DND-41 (cell line): ENCODE measurements at regions not wholly inside any gene's neighbourhood (a gene's known extent, or its start where the extent isn't known, plus 50 kb on each side); places are given as distances from the start of the nearest gene placed in this dataset.

Experiments used
- EZH2 ChIP-seq: IDR thresholded peaks from 3 replicates; pipeline ENCODE4 v1.6.1; 2012; ENCODE audit warnings: borderline replicate concordance, low read depth, mild to moderate bottlenecking, moderate library complexity, low read length, inconsistent platforms; ENCODE audit not compliant: severe bottlenecking
- TF ChIP-seq, protein P1 (sequence below): IDR thresholded peaks from 2 replicates; pipeline ENCODE4 v1.5.1; 2012; ENCODE audit warnings: borderline replicate concordance, low read length, moderate library complexity, mild to moderate bottlenecking; ENCODE audit not compliant: poor library complexity, severe bottlenecking; ENCODE audit errors: extremely low read depth

DNA sequence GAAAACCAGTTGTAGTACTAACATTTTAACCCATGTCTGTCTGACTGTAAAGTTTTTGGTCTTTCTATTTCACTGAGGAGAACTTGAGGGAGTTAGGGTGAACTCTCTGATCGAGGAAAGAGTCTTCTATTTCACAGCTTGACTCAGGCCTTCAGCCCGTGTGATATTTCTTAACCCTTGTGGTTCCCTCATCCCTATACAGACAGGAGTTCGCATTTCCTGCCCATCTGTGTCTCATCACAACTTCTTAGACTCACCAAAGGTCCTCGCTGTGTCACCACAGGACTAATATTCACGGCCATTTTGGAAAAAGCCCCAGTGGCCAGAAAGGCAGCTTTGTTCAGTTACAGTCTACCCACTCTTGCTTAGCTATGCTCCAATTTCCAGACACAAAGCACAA lies 172.8 kb downstream of the FAM181B start:
- TF ChIP-seq, protein P1, sequence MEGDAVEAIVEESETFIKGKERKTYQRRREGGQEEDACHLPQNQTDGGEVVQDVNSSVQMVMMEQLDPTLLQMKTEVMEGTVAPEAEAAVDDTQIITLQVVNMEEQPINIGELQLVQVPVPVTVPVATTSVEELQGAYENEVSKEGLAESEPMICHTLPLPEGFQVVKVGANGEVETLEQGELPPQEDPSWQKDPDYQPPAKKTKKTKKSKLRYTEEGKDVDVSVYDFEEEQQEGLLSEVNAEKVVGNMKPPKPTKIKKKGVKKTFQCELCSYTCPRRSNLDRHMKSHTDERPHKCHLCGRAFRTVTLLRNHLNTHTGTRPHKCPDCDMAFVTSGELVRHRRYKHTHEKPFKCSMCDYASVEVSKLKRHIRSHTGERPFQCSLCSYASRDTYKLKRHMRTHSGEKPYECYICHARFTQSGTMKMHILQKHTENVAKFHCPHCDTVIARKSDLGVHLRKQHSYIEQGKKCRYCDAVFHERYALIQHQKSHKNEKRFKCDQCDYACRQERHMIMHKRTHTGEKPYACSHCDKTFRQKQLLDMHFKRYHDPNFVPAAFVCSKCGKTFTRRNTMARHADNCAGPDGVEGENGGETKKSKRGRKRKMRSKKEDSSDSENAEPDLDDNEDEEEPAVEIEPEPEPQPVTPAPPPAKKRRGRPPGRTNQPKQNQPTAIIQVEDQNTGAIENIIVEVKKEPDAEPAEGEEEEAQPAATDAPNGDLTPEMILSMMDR = no peak
- no peak for TF ChIP-seq EZH2
